HCT116 (cell line): ENCODE measurements at regions not wholly inside any gene's neighbourhood (a gene's known extent, or its start where the extent isn't known, plus 50 kb on each side); places are given as distances from the start of the nearest gene placed in this dataset.

Experiments used
- ATAC-seq: fragments of 200-7000 bp; cut with Tn5 transposase; 2 replicates; pipeline ENCODE4 v1.9.1; 2020; ENCODE audit warnings: mild to moderate bottlenecking, moderate library complexity
- BruUV-seq: library from RNA; stranded (reverse); fragments of 400-500 nt; replicated peaks from 2 replicates; lab custom pipeline; 2021; lab: Mats Ljungman, UMichigan
- CTCF ChIA-PET: fragments of 300-600 bp; sonication (Branson Sonifier 250); formaldehyde crosslinking; loops from one replicate; lab custom pipeline; 2021; ENCODE audit warnings: antibody characterized with exemption; lab: Charles Lee
- POLR2A ChIA-PET: fragments of 300-600, 350-600 bp; sonication (Branson Sonifier 250); formaldehyde crosslinking; loops from one replicate; lab custom pipeline; 2021; ENCODE audit warnings: antibody characterized with exemption; lab: Charles Lee
- RAD21 ChIA-PET, 2 experiments: fragments of 300-600 bp; sonication (Branson Sonifier 250); formaldehyde crosslinking; loops; one replicate each; lab custom pipeline; 2023; ENCODE audit warnings: low total read pairs in 2 of 2; ENCODE audit not compliant: uncharacterized antibody in 2 of 2, unreplicated experiment in 2 of 2, low non-redundant PET in 1 of 2; lab: Charles Lee
- DNase-seq: peaks from one replicate; pipeline ENCODE4 v3.0.0-alpha.2; 2010; ENCODE audit warnings: low read depth, low spot score
- H2AFZ ChIP-seq: fragments of 200-600 bp; shearing (Covaris generic), sonication (generic); 2 replicates; pipeline ENCODE4 v1.6.1; 2017; ENCODE audit warnings: low read depth, mixed run types, mixed read lengths, antibody characterized with exemption, low read length; ENCODE audit not compliant: poor library complexity, severe bottlenecking
- H3K27ac ChIP-seq: 2 replicates; pipeline ENCODE4 v1.5.1; 2012; ENCODE audit warnings: low read depth, low read length
- H3K27me3 ChIP-seq: fragments of 200-600 bp; sonication (generic); 2 replicates; pipeline ENCODE4 v1.6.1; 2016; ENCODE audit warnings: mixed run types, low read length, mixed read lengths; ENCODE audit not compliant: insufficient read depth
- H3K36me3 ChIP-seq, 2 experiments: fragments of 200-500 bp in 1 of 2; fragments of 200-600 bp in 1 of 2; sonication (Bioruptor generic) in 1 of 2; sonication (generic) in 1 of 2; 2 replicates each; pipeline versions ENCODE4 v1.5.1 to v1.6.1; 2014 to 2016; ENCODE audit warnings: low read length in 2 of 2, inconsistent platforms in 1 of 2, mixed read lengths in 1 of 2, mixed run types in 1 of 2; ENCODE audit not compliant: insufficient read depth in 2 of 2, control insufficient read depth in 1 of 2
- H3K4me1 ChIP-seq, 2 experiments: fragments of 200-600 bp in 1 of 2; sonication (generic) in 1 of 2; 2 replicates each; pipeline versions ENCODE4 v1.5.1 to v1.6.1; 2012 to 2017; ENCODE audit warnings: low read length in 2 of 2, inconsistent platforms in 1 of 2, mild to moderate bottlenecking in 1 of 2, mixed read lengths in 1 of 2, mixed run types in 1 of 2, moderate library complexity in 1 of 2; ENCODE audit not compliant: insufficient read depth in 2 of 2, control insufficient read depth in 1 of 2
- H3K4me2 ChIP-seq: fragments of 200-600 bp; sonication (generic); 2 replicates; pipeline ENCODE4 v1.6.1; 2017; ENCODE audit warnings: mixed run types, low read length, mixed read lengths
- H3K4me3 ChIP-seq, 2 experiments: fragments of 200-600 bp in 1 of 2; sonication (generic) in 1 of 2; replicated peaks in 1 of 2; 2 replicates each; pipeline ENCODE4 v1.5.1; 2011 to 2016; ENCODE audit warnings: low read length in 2 of 2, control low read depth in 1 of 2, low read depth in 1 of 2, mild to moderate bottlenecking in 1 of 2, mixed read lengths in 1 of 2, mixed run types in 1 of 2
- H3K79me2 ChIP-seq: fragments of 200-600 bp; sonication (generic); 2 replicates; pipeline ENCODE4 v1.6.1; 2017; ENCODE audit warnings: mild to moderate bottlenecking, mixed run types, low read length, moderate library complexity, mixed read lengths; ENCODE audit not compliant: insufficient read depth
- H3K9ac ChIP-seq: fragments of 200-600 bp; sonication (generic); 2 replicates; pipeline ENCODE4 v1.6.1; 2016; ENCODE audit warnings: low read length, mixed read lengths
- H3K9me2 ChIP-seq: fragments of 200-600 bp; sonication (generic), shearing (Covaris generic); 2 replicates; pipeline ENCODE4 v1.6.1; 2017; ENCODE audit warnings: mixed run types, mild to moderate bottlenecking, moderate library complexity; ENCODE audit not compliant: insufficient read depth
- H3K9me3 ChIP-seq, 2 experiments: fragments of 200-500 bp in 1 of 2; fragments of 200-600 bp in 1 of 2; sonication (Bioruptor generic) in 1 of 2; sonication (generic) in 1 of 2; 2 replicates each; pipeline ENCODE4 v1.6.1; 2014 to 2017; ENCODE audit warnings: low read length in 2 of 2, mixed read lengths in 2 of 2, inconsistent platforms in 1 of 2, low read depth in 1 of 2, mild to moderate bottlenecking in 1 of 2, mixed run types in 1 of 2, moderate library complexity in 1 of 2; ENCODE audit not compliant: control insufficient read depth in 1 of 2, insufficient read depth in 1 of 2
- H4K20me1 ChIP-seq: fragments of 200-600 bp; sonication (generic), shearing (Covaris generic); 2 replicates; pipeline ENCODE4 v1.6.1; 2017; ENCODE audit warnings: mixed run types, mild to moderate bottlenecking, moderate library complexity; ENCODE audit not compliant: insufficient read depth
- CEBPB ChIP-seq: IDR thresholded peaks from 2 replicates; pipeline ENCODE4 v1.6.1; 2012; ENCODE audit warnings: low read depth
- ELF1 ChIP-seq: IDR thresholded peaks from 2 replicates; pipeline ENCODE4 v1.6.1; 2012; ENCODE audit warnings: low read depth, borderline replicate concordance
- EZH2 ChIP-seq: fragments of 200-600 bp; sonication (generic); IDR thresholded peaks from 2 replicates; pipeline ENCODE4 v1.6.1; 2017; ENCODE audit warnings: antibody characterized with exemption, mixed run types
- EZH2phosphoT487 ChIP-seq: fragments of 200-600 bp; IDR thresholded peaks from 2 replicates; pipeline ENCODE4 v1.6.1; 2018; ENCODE audit warnings: antibody characterized with exemption, borderline replicate concordance
- JUND ChIP-seq: IDR thresholded peaks from 2 replicates; pipeline ENCODE4 v1.6.1; 2012
- RAD21 ChIP-seq: IDR thresholded peaks from 2 replicates; pipeline ENCODE4 v1.6.1; 2012; ENCODE audit warnings: low read depth, mild to moderate bottlenecking
- SIN3A ChIP-seq: IDR thresholded peaks from 2 replicates; pipeline ENCODE4 v1.6.1; 2012; ENCODE audit warnings: low read depth
- SRF ChIP-seq: IDR thresholded peaks from 2 replicates; pipeline ENCODE4 v1.6.1; 2012; ENCODE audit warnings: low read depth
- TCF7L2 ChIP-seq: IDR thresholded peaks from 2 replicates; pipeline ENCODE4 v1.7.0; 2011; ENCODE audit warnings: borderline replicate concordance, inconsistent platforms; ENCODE audit not compliant: insufficient read depth, insufficient read length; ENCODE audit errors: extremely low read depth
- ZNF274 ChIP-seq: fragments of 200-500 bp; sonication (Bioruptor generic); IDR thresholded peaks from 2 replicates; pipeline ENCODE4 v1.6.1; 2014; ENCODE audit warnings: mild to moderate bottlenecking, low read depth, low read length, inconsistent platforms
- intact Hi-C: fragments of 100-400 bp; cut with micrococcal nuclease; formaldehyde crosslinking; loops from 2 replicates; pipeline ENCODE4 v1.10.0; 2022
- TF ChIP-seq, protein P1 (sequence below): IDR thresholded peaks from 2 replicates; pipeline ENCODE4 v1.6.1; 2011; ENCODE audit warnings: mild to moderate bottlenecking, low read length, moderate library complexity; ENCODE audit not compliant: insufficient replicate concordance; ENCODE audit errors: extremely low read depth
- TF ChIP-seq, protein P2 (sequence below): IDR thresholded peaks from 2 replicates; pipeline ENCODE4 v1.6.1; 2012
- TF ChIP-seq, protein P3 (sequence below), 3 experiments: fragments of 200-600 bp in 1 of 3; sonication (generic) in 1 of 3; IDR thresholded peaks in 2 of 3; conservative IDR thresholded peaks in 1 of 3; 2 replicates each; pipeline ENCODE4 v1.5.1; 2012 to 2017; ENCODE audit warnings: low read depth in 2 of 3, low read length in 2 of 3, antibody characterized with exemption in 1 of 3, borderline replicate concordance in 1 of 3, control low read depth in 1 of 3, mild to moderate bottlenecking in 1 of 3, mixed read lengths in 1 of 3, mixed run types in 1 of 3, moderate library complexity in 1 of 3; ENCODE audit not compliant: insufficient read depth in 1 of 3
- TF ChIP-seq, protein P4 (sequence below): IDR thresholded peaks from 2 replicates; pipeline ENCODE4 v1.6.1; 2012; ENCODE audit warnings: low read depth

DNA sequence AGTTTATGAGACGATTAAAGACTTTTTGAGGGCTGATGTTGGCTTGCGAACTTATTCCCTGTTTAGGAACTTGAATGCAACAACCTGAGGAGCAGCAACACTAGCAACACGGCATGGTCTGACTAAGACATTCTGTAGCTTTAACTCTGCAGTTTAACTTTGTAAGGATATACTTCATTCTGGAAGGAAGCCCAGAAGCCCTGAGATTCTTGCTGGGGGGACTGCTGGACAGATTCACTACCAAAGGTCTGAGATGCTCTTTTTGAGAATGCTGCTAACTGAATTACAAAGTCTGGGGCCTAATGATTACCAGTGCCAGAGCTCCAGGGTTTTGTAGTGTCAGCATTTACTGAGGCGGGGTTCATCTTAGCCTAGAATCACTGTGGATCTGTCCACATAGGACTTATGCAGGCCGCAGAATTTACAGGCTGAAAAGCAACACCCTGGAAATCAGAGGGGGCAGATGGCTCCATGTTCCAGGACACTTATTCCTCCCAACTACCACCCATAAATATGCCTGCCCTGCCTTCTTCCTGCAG, 537.1 kb upstream of the CDH18 start:
- ChIA-PET CTCF (no interaction called here), RAD21 (no interaction called here)

More for the DNA sequence above, 537.1 kb upstream of the CDH18 start:
- H3K27me3 ChIP-seq = no peaks in the 10 kb centered on the region
- no peak for DNase-seq
- H3K9me3 ChIP-seq = peaks cover 9 to 25% of the 10 kb centered on the region in 2 experiments; a peak in 2 of 4 replicates
- TF ChIP-seq, protein P1, sequence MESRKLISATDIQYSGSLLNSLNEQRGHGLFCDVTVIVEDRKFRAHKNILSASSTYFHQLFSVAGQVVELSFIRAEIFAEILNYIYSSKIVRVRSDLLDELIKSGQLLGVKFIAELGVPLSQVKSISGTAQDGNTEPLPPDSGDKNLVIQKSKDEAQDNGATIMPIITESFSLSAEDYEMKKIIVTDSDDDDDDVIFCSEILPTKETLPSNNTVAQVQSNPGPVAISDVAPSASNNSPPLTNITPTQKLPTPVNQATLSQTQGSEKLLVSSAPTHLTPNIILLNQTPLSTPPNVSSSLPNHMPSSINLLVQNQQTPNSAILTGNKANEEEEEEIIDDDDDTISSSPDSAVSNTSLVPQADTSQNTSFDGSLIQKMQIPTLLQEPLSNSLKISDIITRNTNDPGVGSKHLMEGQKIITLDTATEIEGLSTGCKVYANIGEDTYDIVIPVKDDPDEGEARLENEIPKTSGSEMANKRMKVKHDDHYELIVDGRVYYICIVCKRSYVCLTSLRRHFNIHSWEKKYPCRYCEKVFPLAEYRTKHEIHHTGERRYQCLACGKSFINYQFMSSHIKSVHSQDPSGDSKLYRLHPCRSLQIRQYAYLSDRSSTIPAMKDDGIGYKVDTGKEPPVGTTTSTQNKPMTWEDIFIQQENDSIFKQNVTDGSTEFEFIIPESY = no peak
- TF ChIP-seq, protein P2, sequence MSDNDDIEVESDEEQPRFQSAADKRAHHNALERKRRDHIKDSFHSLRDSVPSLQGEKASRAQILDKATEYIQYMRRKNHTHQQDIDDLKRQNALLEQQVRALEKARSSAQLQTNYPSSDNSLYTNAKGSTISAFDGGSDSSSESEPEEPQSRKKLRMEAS = no peak
- TF ChIP-seq RAD21 (no peak), ZNF274 (no peak), CEBPB (no peak), EZH2 (no peak), EZH2phosphoT487 (no peak), JUND (no peak), SIN3A (no peak), ELF1 (no peak), TCF7L2 (no peak), SRF (no peak)
- TF ChIP-seq, protein P3, sequence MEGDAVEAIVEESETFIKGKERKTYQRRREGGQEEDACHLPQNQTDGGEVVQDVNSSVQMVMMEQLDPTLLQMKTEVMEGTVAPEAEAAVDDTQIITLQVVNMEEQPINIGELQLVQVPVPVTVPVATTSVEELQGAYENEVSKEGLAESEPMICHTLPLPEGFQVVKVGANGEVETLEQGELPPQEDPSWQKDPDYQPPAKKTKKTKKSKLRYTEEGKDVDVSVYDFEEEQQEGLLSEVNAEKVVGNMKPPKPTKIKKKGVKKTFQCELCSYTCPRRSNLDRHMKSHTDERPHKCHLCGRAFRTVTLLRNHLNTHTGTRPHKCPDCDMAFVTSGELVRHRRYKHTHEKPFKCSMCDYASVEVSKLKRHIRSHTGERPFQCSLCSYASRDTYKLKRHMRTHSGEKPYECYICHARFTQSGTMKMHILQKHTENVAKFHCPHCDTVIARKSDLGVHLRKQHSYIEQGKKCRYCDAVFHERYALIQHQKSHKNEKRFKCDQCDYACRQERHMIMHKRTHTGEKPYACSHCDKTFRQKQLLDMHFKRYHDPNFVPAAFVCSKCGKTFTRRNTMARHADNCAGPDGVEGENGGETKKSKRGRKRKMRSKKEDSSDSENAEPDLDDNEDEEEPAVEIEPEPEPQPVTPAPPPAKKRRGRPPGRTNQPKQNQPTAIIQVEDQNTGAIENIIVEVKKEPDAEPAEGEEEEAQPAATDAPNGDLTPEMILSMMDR (IDR thresholded peaks at IDR 0.05 in 2 of 3, conservative IDR thresholded peaks at IDR 0.05 in 1 of 3; ENCODE audit: borderline replicate concordance in 1 of 3, insufficient read depth in 1 of 3, low read depth in 2 of 3, low read length in 2 of 3) = no peak
- TF ChIP-seq, protein P4, sequence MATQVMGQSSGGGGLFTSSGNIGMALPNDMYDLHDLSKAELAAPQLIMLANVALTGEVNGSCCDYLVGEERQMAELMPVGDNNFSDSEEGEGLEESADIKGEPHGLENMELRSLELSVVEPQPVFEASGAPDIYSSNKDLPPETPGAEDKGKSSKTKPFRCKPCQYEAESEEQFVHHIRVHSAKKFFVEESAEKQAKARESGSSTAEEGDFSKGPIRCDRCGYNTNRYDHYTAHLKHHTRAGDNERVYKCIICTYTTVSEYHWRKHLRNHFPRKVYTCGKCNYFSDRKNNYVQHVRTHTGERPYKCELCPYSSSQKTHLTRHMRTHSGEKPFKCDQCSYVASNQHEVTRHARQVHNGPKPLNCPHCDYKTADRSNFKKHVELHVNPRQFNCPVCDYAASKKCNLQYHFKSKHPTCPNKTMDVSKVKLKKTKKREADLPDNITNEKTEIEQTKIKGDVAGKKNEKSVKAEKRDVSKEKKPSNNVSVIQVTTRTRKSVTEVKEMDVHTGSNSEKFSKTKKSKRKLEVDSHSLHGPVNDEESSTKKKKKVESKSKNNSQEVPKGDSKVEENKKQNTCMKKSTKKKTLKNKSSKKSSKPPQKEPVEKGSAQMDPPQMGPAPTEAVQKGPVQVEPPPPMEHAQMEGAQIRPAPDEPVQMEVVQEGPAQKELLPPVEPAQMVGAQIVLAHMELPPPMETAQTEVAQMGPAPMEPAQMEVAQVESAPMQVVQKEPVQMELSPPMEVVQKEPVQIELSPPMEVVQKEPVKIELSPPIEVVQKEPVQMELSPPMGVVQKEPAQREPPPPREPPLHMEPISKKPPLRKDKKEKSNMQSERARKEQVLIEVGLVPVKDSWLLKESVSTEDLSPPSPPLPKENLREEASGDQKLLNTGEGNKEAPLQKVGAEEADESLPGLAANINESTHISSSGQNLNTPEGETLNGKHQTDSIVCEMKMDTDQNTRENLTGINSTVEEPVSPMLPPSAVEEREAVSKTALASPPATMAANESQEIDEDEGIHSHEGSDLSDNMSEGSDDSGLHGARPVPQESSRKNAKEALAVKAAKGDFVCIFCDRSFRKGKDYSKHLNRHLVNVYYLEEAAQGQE = no peak
- H3K4me2 ChIP-seq = no peak overlapping the region
- no peak overlapping the region for H2AFZ ChIP-seq
- H3K27ac ChIP-seq = no peak overlapping the region
- H3K9ac ChIP-seq = no peak overlapping the region
- POLR2A ChIA-PET = no interaction called here
- H3K36me3 ChIP-seq = no peaks in the 10 kb centered on the region
- no peak overlapping the region for H3K4me3 ChIP-seq
- no peak for ATAC-seq
- H3K79me2 ChIP-seq = no peaks in the 10 kb centered on the region
- H4K20me1 ChIP-seq = no peaks in the 10 kb centered on the region
- H3K4me1 ChIP-seq = no peaks in the 10 kb centered on the region
- intact Hi-C loops = no loop called here
- no TSS peak for BruUV-seq
- no peaks in the 10 kb centered on the region for H3K9me2 ChIP-seq
